Fibroblast of skin of scalp (primary cell): ENCODE measurements at regions not wholly inside any gene's neighbourhood (a gene's known extent, or its start where the extent isn't known, plus 50 kb on each side); places are given as distances from the start of the nearest gene placed in this dataset.

Experiments used
- DNase-seq: peaks from one replicate; pipeline ENCODE4 v3.0.0-alpha.2; 2013

DNA sequence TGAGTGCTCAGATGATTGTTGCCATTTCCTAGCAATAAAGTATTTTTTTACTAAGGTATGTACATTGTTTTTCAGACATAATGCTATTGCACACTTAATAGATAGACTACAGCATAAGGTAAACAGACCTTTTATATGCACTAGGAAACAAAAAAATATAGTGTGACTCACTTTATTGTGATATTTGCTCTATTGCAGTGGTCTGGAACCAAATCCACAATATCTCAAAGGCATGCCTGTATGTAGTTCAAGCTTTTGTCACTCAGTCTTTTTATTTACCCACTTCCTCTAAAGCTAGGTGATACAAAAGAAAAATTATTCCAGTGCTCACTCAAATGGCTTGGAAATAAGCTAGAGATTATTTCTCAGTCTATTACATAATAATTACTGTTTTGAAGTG, 209.9 kb upstream of the VEPH1 start:
- no peak for DNase-seq

DNA sequence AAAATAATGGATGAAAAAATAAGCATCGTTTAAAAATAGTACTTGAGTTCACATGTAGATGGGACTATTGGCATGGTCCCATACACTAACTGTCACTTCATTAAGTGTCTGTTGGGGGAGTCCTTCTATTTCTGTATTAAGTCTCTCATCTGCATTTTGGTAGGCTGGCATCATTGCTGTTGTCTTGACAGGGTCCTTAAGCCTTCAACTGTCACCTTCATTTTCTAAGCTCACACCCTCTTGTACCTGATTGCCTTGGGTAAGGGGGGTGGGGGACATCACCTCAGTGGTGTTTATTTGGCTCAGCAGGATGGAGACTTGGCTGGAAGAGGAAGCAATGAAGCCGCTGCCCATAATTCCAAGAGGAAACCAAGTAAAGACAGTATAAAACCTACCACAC, 202.0 kb upstream of the VEPH1 start:
- no peak for DNase-seq

DNA sequence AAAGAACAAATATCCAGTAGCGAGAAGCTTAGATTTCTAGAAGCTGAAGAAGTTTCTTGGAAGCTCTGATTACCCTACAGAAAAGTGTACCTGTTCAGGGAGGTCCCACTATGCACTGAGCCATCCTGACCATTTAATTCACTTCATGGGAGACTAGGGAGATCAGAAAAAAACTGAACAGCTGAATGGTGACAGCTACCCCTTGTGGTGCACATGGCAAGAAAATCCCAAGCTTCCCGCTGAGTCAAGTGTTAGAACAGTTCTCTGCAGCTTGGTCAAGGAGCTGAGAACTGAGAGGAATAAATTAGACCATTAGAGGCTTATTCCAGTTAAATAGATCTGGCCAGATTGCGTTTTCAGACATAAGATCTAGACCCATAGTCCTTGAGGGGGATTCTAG, 197.2 kb upstream of the VEPH1 start:
- peak; percentile 18 for DNase-seq

DNA sequence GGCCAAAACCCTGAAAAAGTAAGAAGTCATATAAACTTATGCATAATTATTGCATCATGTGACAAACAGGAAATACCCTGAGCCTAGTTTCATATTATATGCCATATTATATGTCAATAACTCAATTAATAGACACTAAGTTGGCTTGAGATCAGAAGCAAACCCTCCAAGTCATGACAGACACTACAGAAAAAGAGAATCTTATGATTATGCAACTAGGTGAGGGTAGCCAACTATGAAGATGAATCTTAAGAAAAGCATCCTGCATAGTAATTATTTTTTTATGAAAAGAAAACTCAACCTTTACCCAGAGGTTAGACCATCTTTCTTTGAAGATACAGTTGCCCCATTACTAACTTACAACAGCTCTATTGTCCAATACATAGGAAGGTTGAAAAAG, 192.4 kb upstream of the VEPH1 start:
- no peak for DNase-seq

DNA sequence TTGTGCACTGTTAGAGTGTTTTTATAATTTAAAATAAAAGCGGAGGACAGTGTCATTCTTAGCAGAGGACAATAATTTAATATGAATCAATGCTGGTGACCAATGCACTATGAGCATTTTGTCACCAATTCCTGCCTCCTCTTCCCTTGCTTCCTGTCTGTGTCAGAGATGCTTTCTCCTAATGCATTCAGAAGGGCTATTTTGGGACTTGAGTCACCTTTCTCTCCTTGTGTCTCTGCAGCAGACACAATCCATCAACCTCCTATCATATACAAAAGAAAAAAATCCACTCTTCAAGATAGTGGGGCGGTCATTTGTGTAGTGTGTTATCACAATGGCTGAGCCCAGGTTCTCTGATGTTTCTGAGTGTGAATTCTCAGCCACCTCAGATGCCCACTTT, 191.9 kb upstream of the VEPH1 start:
- no peak for DNase-seq

DNA sequence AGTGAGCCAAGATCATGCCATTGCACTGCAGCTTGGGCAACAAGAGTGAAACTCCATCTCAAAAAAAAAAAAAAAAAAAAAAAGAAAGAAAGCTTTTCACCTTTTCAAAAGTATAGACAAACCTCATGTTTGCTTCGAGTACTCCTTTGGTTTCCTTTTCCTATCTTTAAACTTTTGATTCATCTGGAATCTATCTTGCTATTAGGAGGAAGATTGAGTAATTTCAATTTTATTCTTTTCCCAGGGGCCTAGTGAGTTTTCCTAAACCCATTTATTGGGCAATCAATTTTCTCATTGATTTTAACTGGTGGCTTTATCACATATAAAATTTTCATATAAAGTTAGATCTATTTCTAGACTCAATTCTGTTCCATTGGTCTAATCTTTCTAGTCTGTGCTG, 190.5 kb upstream of the VEPH1 start:
- no peak for DNase-seq

- DNase-seq: no peak
Measured at GRCh38 chr3:157692468-157692867, 189.3 kb upstream of the VEPH1 start.

DNA sequence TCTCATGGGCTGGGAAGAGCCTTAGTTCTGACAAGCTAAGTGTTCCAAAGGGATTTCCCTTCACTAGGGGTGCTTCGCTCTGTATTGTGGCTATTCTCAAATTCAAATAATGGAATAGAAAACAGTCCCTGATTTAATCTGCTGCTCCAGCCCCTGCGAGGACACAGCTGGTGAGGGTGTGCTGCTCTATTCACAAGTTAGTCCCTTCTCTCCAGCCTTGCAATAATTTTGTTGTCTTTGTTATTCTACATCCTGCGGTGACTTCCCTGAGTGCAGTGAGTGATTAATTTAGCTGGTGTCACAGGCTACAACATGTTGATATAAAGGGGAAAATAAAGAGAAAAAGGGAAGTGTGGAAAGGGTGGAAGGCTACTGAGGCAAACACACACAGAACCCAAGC, 180.5 kb upstream of the VEPH1 start:
- DNase-seq: no peak

- no peak for DNase-seq
Measured at GRCh38 chr3:157672061-157672460, 168.8 kb upstream of the VEPH1 start.

DNA sequence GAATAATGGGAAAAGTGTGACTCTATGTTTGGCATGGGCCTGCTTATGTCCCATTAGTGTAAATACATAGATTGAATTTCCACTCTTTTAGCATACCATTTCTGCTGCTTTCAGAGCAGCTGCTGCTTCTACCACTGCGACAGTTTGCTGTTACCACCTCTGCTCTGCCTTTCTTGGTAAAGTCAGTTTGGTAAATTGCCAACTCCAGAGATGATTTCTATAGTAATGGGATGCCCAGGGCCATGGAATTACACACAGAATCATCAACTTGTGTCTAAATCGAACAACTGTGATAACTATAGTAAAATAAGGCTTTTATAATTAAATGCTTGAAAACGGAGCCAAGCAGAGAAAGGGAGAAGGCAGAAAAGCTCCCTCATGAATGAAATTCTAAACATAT, 168.4 kb upstream of the VEPH1 start:
- no peak for DNase-seq

DNA sequence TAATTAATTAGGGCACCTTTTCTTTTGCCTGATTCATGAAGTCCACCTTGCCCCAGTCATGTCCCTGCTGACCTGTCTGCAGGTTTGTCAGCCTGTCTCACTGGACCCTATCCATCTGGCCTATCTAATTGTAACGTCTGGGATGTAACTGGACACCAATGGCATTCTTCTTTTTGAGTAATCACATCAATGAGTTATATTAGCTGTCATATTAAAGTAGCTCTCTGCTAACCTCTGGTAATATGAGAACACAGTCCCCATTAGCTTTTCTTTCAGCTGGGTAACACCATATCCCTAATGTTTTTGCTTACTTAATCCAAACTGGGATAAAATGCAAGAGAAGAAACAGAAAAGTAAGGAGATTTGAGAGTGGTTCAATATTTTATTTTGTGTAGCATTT, 166.2 kb upstream of the VEPH1 start:
- DNase-seq: no peak

DNA sequence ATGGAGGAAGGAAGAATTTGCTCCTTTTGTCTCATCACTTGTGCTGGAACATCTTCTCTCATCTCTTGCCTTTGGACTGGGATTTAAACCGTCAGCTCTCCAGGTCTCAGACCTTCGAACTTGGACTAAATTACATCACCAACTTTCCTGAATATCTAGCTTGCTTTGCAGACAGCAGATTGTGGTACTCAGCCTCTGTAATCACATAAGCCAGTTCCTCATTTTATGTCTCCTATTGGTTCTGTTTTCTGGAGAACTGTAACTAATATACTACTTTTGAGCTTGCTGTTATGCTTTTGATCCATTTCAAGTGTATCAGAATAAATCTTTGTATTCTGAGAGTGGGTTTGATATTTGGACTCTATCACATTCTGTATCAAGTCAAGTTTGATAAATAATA, 164.3 kb upstream of the VEPH1 start:
- DNase-seq: no peak

DNA sequence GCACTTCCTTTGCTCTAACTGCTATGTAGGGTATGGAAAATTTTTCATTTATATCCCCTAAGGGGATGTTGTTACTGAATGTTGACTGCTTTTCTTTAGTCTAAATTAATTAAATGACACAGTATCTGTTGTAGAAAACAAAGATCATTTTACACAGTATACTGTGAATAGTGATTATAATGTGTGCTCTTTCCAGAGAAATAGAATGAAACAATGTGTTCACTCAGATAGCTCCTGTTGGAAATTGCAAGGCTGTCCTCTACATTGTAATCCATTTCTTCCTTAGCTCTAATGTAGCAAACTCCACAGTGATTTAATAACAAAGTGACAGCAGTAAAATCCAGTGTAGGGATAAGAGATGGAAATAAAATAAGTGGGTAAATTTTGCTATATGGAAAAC, 159.0 kb upstream of the VEPH1 start:
- no peak for DNase-seq

- no peak for DNase-seq
Measured at GRCh38 chr3:157660847-157661246, 157.6 kb upstream of the VEPH1 start.

GRCh38 chr3:157652366-157652765, 149.2 kb upstream of the VEPH1 start:
- no peak for DNase-seq

GRCh38 chr3:157650699-157651098, 147.5 kb upstream of the VEPH1 start:
- no peak for DNase-seq

DNA sequence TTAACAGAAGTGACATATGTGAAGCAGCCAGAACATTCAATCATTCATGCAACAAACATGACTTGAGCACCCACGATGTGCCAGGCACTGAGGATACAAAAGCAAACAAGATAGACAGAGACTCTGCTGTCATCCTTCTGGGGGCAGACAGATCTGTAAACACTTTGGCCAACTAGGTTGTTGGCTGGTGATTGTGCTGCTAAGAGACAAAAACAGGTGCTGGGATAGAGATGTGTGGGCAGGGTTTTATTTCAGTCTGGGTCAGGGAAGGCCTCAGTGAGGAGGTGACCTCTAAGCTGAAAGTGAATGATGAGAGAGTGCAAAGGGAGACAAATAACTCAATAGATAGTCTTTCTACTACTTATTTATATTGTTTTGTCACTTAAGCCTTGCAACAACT, 147.0 kb upstream of the VEPH1 start:
- no peak for DNase-seq

DNA sequence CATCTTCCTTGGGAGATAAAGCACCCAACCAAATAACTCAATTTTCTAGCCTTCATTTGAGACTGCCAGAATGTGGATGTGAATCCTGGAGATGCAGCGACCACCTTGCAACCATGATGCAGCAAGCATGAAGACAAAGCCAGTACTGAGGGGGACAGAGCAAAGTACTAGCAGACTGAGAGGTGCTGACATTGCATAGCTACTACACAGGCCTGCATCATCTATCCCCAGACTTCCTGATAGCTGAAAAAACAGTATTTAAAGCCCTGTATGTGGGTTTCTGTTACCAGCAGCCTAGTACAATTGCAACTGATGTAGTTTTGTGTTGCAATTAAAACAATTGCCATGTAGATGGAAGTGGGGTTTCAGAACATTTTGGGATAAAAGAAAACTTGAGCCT, 146.3 kb upstream of the VEPH1 start:
- DNase-seq: no peak

DNA sequence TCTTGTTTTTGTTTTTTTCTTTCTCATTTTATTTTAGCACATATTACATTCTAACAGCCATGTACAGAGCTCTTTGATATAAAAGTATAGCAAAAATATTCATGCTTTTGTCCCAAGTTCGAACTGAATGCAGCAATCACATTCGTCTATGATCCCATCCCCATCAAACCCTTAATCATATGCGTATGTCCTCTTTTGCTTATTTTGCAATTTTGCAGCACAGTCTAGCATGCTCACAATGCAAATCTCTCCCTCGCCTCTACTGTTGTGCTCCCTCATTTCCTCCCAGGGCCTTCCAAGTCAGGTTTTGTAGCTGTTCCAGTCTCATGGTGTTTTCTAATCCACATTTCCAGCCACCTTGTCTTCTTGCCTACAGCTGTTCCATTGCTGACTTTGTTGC, 144.6 kb upstream of the VEPH1 start:
- no peak for DNase-seq

DNA sequence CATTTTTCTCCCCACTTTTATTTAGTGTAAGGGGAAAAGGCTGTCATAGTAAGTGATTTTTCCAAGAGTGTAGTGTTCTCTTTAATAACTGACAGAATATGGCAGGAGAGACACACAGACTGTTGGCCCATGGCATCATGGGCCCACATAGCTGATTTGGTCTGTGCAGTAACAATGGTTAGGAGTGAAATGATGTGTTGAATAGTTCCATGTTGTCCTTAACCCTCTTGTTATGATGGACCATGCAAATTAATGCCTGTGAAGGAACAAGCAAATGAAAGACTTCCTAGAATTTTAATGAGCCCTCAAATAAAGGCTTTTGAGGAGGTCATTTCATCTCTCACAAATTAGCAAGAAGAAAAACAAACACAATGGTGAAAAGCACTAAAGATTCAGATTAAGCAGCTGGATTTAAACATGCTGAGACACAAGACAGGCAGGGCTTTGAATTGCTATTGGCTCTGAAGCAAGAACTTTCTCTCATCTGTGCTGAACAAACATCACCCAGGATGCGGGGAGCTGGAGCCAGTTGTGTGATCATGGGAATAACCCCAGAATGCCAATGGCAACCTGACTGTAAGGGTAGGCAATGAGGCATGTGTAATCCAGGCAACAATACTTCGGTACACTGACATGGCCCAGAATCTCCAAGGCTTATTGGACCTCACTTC, 136.7 kb upstream of the VEPH1 start:
- no peak for DNase-seq

GRCh38 chr3:157637866-157638265, 134.7 kb upstream of the VEPH1 start:
- no peak for DNase-seq

DNA sequence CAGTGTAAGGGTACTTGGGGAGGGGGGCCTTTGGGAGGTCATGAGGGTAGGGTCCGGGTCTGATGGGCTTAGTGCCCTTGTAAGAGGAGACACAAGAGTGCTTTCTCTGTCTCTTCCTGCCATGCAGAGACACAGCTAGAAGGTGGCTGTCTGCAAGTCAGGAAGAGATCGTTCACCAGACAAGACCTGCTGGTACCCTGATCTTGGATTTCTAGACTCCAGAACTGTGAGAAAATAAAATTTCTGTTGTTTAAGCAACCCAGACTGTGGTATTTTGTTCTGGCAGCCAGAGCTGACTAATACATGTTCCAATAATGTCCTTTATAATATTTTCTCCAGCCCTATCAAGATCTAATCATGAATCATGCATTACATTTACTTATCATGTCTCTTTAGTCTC, 130.0 kb upstream of the VEPH1 start:
- no peak for DNase-seq

GRCh38 chr3:157632075-157632474, 128.9 kb upstream of the VEPH1 start:
- DNase-seq: no peak

DNA sequence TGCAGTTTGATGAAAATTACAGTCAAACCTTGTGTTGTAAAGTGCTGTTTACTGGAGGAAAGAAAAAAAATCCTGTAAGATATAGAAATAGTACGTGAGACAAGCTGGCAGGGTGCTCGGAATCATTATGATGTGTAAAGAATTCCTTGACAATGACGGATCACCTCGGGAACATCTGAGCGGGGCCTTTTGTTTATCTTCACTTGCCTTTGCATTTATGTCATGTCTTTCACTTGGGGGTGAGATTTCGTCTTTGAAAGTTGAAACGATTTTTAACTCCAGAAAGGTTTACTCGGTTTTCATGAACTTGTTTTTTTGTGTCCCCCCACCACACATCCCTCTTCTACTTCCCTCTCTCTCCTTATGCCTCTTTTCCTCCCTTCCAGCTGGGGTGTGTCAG, 128.3 kb upstream of the VEPH1 start:
- DNase-seq: peak; percentile 55

DNA sequence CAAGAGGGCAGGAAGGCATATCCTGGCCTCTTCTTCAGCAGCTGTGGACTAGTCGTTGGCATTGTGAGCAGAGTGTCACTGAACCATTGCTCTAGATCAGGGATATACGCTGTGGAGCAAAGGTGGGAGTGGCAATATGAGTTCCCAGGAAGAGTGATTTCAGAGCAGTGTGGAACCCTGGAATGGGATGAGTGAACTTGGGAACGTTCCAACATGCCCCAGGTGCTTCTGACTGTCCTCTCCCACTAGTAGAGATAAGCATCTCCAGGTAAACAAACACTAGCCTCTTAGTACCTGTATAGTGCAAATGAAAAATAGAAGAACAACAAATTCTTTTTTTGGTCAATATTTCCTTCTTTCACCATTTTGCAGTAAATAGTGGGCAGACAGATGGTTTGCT, 123.6 kb upstream of the VEPH1 start:
- DNase-seq: no peak

GRCh38 chr3:157624801-157625200, 121.6 kb upstream of the VEPH1 start:
- DNase-seq: peak; percentile 47
